GM21786 (cell line): ENCODE measurements at regions not wholly inside any gene's neighbourhood (a gene's known extent, or its start where the extent isn't known, plus 50 kb on each side); places are given as distances from the start of the nearest gene placed in this dataset.
"Not testable (repeated sequence)": the region's sequence is repeated elsewhere in the genome, so short reads cannot be mapped to it uniquely, and the experiment has no call there.

ENCODE experiments used
- ATAC-seq: cut with Tn5 transposase; IDR thresholded peaks from one replicate; pipeline ENCODE4 v1.9.1; 2021; ENCODE audit not compliant: unreplicated experiment

DNA sequence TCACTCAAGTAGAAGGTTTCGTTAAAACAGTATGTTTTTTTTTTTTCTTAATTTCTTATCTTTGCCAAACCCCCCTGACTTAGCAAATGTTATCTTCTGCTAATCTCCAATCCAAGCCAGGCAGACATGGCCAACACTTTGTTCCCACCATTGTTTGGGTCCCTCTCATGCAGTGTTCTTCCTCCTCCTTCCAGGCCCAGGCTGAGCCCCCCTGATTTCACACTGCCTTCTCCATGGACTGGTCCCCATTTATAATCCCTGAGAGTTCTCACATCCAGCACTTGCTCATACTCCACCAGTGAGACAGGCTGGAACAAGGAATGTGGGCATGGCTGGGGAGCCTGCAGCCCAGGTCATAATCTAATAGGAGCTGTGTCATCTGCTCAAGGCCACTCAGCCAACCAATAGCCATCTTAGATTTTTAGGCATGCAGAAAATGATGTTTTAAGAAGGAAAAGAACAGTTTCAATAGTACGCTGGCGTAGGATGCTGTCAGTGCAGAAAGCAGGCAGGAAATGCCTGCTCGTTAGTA is 238.4 kb upstream of the CCDC196 start:
- ATAC-seq = no peak

DNA sequence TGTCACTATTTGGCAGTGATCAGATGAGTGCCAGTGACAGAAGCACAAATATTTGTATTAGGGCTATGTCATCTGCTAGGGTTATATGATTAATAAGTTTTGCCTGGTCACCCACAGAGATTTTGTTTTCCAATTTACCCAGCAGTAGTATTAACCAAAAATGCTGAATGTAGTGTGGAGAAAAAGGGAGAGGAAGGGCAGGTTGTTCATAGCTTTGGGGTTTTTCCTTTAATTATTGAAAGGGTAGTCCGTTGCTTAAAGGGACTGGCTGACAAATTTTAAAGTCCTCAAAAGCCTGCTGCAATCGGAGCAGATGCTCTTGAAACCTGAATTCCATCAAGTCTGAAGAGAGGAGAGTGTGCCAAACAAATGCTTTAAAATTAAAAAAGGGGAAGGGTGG is 237.9 kb upstream of the CCDC196 start:
- no peak for ATAC-seq

- no peak for ATAC-seq
Measured at GRCh38 chr14:66249544-66249943, 236.6 kb upstream of the CCDC196 start.

- no peak for ATAC-seq
Measured at GRCh38 chr14:66254038-66254437, 232.1 kb upstream of the CCDC196 start.

GRCh38 chr14:66268802-66269334 is 217.3 kb upstream of the CCDC196 start:
- no peak for ATAC-seq

DNA sequence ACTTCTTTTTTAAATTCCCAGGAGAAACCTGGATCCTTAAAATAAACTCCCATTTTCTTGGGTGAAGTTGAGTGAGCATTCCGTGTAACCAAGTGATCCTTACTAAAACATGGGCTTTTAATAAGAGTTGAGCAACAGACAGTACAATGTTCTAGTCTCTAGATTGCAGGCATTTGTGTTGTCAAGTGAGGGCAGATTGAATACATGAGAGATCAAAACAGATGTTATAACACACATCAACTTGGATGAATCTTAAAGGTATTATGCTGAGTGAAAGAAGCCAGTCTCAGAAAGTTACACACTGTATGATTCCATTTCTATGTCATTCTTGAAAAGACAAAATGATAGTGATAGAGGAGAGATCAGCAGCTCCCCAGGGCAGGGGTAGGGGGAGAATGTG is 213.9 kb upstream of the CCDC196 start:
- no peak for ATAC-seq

GRCh38 chr14:66273261-66273832 is 212.8 kb upstream of the CCDC196 start:
- no peak for ATAC-seq

DNA sequence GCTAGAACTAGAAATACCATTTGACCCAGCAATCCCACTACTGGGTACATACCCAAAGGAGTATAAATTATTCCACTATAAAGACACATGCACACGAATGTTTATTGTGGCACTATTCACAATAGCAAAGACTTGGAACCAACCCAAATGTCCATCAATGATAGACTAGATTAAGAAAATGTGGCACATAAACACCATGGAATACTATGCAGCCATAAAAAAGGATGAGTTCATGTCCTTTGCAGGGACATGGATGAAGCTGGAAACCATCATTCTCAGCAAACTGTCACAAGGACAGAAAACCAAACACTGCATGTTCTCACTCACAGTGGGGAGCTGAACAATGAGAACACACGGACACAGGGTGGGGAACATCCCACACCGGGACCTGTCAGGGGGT is 207.8 kb upstream of the CCDC196 start:
- not testable (repeated sequence) for ATAC-seq

- ATAC-seq = no peak
Measured at GRCh38 chr14:66281036-66281776, 205.0 kb upstream of the CCDC196 start.

DNA sequence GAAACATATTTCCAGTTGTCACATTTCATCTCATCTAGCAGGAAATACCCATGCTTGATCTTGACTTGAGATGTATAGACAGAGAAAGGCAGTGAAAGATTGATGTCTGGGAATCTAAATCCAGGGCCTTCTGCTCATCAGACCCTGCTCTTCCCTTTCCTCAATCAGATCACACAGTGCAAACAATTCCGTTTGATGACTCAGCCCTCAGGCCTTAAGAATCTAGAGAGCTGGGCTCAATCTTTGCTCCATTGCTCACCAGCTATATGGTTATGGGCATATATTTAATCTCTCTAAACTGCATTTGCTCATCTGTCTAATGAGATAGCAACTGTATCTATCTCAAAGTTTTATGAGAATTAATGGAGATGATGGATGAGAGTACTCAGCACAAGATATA is 201.8 kb upstream of the CCDC196 start:
- no peak for ATAC-seq

GRCh38 chr14:66288511-66288910 is 197.7 kb upstream of the CCDC196 start:
- no peak for ATAC-seq

- no peak for ATAC-seq
Measured at GRCh38 chr14:66291756-66292155, 194.4 kb upstream of the CCDC196 start.

DNA sequence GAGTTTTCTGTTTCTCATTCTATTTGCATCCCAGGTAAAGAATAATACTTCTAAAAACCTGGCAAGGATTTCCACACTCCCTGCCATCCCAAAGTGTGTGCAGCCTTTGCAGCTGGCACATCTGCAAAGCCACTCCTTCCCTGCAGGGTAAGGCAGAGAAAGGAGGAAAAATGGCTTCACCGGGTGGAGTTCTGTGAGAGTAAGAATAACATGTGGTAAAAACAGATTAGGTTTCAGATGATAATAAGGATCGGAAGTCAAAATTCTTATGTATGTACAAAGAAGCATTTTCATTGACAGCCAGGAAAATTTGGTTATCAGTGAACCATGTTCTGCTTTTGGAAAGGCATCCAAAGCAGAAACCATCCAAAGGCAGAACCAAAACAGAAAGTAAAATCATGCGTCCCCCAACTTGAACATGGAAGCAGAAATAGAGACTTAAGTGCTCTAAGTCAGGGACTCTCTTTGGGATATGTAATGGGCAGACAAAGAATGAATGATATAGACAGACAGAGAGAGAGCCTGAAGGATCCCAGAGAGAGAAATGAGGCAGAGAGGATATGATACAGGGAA is 192.6 kb upstream of the CCDC196 start:
- no peak for ATAC-seq

DNA sequence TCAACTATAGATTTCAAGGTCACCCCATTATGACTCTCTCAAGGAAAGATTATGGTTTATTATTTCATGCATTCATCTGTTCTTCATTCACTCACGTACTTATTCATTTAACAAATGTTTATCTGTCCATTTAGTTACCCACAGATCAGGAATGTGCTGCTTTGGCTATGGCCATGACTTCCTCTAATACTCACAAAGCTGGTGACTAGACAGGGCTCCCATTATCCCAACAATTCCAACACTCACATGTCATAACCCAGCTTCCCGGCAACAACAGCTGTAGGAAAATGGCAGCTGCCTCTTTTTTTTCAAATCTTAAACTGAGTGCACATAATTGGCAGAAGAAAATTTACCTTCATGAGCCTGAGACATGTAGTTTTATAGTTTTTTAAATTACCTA is 190.8 kb upstream of the CCDC196 start:
- no peak for ATAC-seq

DNA sequence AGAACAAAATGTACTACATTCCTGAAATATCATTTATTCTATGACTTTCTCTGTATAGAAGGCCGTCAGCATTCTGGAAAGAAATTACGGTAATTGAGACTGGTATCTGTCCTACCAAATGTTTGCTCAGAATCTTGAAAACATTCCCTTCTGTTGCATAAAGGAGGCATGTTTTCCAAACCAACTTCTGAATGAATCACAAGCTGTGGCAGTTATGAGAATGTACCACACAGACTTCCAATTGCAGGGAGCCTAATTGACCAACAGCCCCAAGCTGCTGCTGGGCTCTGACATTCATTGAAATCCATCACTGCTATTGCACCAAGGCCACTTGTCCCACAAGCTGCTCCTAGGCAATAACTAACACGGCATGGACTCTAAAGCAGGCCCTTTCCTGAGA is 185.3 kb upstream of the CCDC196 start:
- no peak for ATAC-seq

GRCh38 chr14:66306101-66306500 is 180.1 kb upstream of the CCDC196 start:
- ATAC-seq = no peak

DNA sequence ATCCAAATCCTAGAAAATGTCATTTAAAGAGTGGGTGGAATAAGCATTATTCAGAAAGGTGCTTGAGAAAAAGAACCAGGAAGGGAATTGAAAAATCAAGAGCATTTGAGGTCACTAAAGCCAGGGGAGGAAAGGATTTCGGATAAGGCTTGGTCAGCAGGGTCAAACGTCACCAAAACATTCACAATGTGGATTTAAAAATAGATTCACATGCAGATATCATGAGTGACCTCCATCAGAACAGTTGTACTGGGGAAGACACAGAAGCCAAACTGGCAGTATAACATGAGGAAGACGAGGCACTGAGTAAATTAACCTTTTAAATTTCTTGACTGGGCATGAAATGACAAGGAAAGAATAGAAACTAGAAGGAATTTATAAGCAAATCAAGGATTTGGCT is 175.1 kb upstream of the CCDC196 start:
- no peak for ATAC-seq

DNA sequence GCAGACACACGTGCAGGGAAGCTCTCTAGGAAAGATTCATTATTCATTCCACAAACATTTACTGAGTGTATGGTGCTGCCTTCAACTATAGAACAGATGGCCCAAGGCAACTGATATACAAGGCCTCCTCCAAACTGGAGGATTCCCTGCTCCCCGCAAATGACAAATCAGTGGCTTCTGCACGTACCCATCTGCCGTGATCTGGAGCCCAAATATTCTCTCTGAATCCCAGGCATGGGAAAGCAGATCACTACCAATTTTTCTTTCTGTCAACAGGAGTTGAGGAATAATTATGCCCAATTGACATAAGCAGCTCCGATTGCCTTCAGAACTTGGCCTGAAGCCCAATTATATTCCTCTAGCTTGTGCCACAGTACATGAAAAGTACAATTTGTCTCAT is 174.2 kb upstream of the CCDC196 start:
- ATAC-seq = no peak

GRCh38 chr14:66312451-66312850 is 173.7 kb upstream of the CCDC196 start:
- no peak for ATAC-seq

GRCh38 chr14:66315098-66315497 is 171.1 kb upstream of the CCDC196 start:
- ATAC-seq = no peak

- ATAC-seq = no peak
Measured at GRCh38 chr14:66315548-66315947, 170.6 kb upstream of the CCDC196 start.

DNA sequence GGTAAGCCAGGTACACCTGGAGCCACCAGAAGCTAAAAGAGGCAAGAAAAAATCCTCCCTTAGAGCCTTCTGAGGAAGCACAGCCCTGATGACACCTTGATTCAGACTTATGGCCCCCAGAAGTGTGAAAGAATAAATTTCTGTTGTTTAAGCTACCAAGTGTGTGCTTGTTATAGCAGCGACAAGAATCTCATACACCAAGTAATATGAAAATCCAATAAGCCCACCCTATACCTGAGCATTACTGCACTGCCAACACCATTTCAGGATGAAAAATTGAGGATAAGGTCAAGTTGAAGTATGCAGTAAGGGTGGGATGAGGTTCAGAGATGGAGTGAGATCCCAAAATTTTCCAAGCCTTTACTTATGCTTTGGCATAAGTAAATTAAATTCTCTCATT is 163.6 kb upstream of the CCDC196 start:
- no peak for ATAC-seq
